ENCODE measurements at regions not wholly inside any gene's neighbourhood (a gene's known extent, or its start where the extent isn't known, plus 50 kb on each side); places are given as distances from the start of the nearest gene placed in this dataset.

DNA sequence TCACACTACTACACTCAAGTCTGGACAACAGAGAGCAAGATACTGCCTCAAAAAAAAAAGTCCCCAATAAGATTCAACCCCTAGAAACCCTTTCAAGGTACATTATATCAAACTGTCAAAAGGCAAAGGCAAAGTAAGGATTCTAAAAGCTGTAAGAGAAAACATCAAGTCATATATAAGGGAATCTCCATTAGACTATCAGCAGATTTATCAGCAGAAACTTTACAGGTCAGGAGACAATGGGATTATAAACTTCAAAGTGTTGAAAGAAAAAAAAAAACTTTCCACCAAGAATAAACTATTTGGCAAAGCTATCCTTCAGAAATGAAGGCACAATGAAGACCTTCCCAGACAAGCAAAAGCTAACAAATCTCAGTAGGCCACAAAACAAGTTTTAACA, 63.5 kb upstream of the DMRT1 start:
- no peak for DNase-seq

DNA sequence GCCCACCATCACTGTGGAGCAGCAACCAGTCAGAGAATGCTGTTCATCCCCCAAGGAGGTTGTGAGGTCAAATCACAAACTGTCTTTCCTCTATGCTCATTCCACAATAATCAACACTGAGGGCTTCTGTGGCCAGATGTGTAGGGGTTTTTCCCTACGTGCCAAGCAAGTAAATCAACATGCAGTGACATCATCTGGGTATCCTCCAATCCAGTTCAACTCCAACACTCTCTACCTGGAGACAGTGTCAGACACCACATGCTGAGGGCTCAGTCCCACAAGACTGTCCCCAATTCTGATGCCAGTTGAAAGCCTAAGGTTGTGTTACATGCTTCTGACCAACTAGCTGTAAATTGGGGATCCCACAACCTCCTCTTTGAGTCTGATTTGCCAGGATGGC, 57.3 kb upstream of the DMRT1 start:
- DNase-seq = no peak

DNA sequence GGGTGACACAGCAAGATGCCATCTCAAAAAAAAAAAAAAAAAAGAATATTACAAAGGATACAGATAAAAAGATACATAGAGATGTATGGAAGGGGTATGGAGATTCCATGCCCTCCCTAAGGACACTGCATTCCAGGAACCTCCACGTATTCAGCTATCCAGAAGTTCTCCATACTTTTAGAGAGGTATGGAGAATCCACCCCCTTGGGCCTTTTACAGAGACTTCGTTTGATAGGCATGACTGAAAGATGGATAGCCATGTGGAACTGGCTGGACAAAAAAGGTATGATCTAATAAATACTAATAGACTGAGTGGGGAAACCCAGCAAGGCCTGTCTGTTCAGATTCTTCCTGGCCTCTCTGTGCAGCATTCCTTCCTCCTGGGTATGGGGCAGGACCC, 56.6 kb upstream of the DMRT1 start:
- DNase-seq = no peak

DNA sequence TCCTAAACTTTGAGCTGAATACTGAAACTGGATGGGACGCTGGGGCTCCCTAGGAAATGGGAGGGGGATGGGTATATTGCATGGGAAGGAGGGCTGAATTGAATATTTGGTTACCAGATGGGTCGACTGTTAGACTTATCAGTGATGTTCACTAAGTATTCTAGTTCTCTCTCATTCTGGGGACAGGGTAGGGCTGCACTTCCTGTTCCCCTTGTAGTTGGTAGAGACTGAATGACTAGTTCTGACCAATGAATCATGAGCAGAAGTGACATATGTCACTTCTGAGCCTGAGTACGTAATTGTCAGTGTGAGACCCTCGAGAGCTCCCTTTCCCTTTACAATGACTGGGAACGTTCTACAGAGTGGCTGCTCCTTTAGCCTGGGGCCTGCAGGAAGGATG, 55.5 kb upstream of the DMRT1 start:
- DNase-seq = no peak

DNA sequence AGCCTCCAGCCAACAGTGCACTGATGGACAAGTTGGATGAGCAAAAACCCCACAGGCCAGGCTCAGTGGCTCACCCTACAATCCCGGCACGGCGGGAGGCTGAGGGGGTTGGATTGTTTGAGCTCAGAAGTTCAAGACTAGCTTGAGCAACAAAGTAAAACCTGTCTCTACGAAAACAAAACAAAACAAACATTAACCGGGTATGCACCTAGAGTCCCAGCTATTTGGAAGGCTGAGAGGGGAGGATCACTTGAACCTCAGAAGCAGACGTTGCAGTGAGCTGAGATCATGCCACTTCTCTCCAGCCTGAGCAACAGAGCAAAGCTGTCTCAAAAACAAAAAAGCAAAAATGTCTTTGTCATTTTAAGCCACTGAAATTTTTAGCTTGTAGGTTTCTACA, 55.1 kb upstream of the DMRT1 start:
- DNase-seq = no peak

DNA sequence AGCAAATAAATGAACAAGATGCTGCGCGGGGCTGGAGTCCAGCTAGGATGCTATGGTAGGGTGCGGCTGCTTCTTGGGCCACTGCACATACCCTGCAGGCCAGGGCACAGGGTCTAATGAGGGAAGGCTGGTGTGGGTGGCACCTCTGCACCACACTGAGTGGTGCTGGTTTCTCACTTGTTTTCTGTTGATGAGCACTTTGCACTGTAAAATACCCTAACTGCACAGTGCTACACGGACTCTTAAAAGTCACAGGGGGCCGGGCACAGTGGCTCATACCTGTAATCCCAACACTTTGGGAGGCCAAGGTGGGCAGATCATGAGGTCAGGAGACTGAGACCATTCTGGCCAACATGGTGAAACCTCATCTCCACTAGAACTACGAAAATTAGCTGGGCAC, 52.7 kb upstream of the DMRT1 start:
- no peak for DNase-seq
